ENCODE measurements at regions not wholly inside any gene's neighbourhood (a gene's known extent, or its start where the extent isn't known, plus 50 kb on each side); places are given as distances from the start of the nearest gene placed in this dataset.

DNA sequence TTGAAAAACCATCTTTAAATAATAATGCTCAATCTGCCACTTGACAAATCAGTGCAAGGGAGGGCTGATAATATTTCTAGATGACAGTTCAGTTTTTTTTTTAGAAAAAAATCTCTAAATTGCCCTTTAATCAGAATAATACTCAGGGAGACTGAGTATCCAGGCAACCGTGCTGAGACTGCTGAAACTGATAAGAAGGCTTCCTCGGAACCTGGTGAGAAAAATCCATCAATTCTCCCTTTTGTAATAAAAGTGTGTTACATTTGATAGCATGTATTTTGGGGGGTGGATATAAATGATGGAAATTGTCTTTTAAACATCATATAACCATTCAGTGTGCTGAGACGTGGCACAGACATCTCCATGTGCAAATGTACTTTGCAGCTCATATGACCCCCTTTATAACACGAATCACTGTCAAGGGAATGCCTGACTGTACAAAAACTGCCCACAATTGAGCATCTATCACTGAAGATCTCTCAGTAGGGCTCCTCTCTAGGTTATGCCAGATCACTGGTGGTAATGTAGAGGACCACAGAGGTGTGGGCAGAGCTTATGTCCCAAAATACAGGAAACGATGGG, 491.1 kb upstream of the ADARB2 start:
- Mint-ChIP-seq H3K36me3 (ENCODE audit: low read depth) (no peaks in the 10 kb centered on the region), H3K4me3 (no peak overlapping the region), H3K9me3 (no peaks in the 10 kb centered on the region), H3K27me3 (ENCODE audit: insufficient read depth, low read depth, poor library complexity) (no peaks in the 10 kb centered on the region), H3K27ac (no peak overlapping the region), H3K4me1 (no peaks in the 10 kb centered on the region)
- TF ChIP-seq, protein P1, sequence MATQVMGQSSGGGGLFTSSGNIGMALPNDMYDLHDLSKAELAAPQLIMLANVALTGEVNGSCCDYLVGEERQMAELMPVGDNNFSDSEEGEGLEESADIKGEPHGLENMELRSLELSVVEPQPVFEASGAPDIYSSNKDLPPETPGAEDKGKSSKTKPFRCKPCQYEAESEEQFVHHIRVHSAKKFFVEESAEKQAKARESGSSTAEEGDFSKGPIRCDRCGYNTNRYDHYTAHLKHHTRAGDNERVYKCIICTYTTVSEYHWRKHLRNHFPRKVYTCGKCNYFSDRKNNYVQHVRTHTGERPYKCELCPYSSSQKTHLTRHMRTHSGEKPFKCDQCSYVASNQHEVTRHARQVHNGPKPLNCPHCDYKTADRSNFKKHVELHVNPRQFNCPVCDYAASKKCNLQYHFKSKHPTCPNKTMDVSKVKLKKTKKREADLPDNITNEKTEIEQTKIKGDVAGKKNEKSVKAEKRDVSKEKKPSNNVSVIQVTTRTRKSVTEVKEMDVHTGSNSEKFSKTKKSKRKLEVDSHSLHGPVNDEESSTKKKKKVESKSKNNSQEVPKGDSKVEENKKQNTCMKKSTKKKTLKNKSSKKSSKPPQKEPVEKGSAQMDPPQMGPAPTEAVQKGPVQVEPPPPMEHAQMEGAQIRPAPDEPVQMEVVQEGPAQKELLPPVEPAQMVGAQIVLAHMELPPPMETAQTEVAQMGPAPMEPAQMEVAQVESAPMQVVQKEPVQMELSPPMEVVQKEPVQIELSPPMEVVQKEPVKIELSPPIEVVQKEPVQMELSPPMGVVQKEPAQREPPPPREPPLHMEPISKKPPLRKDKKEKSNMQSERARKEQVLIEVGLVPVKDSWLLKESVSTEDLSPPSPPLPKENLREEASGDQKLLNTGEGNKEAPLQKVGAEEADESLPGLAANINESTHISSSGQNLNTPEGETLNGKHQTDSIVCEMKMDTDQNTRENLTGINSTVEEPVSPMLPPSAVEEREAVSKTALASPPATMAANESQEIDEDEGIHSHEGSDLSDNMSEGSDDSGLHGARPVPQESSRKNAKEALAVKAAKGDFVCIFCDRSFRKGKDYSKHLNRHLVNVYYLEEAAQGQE (IDR thresholded peaks at IDR 0.05; ENCODE audit: unreplicated experiment), result no peak
- TF ChIP-seq ZNF331 (CRISPR knock-in tag; IDR thresholded peaks at IDR 0.05; ENCODE audit: low read depth) (no peak), ZNF114 (CRISPR knock-in tag; IDR thresholded peaks at IDR 0.05) (no peak), EZH2 (IDR thresholded peaks at IDR 0.05; ENCODE audit: low read depth, unreplicated experiment) (no peak), CREB1 (CRISPR knock-in tag; IDR thresholded peaks at IDR 0.05; ENCODE audit: low read depth) (no peak), EZH2phosphoT487 (IDR thresholded peaks at IDR 0.05; ENCODE audit: unreplicated experiment) (no peak), JUNB (IDR thresholded peaks at IDR 0.05; ENCODE audit: unreplicated experiment) (no peak), POLR2AphosphoS5 (IDR thresholded peaks at IDR 0.05; ENCODE audit: low read depth) (no peak), STAT1 (IDR thresholded peaks at IDR 0.05; ENCODE audit: unreplicated experiment) (no peak), NANOG (IDR thresholded peaks at IDR 0.05; ENCODE audit: borderline replicate concordance) (no peak)
- TF ChIP-seq, protein P2, sequence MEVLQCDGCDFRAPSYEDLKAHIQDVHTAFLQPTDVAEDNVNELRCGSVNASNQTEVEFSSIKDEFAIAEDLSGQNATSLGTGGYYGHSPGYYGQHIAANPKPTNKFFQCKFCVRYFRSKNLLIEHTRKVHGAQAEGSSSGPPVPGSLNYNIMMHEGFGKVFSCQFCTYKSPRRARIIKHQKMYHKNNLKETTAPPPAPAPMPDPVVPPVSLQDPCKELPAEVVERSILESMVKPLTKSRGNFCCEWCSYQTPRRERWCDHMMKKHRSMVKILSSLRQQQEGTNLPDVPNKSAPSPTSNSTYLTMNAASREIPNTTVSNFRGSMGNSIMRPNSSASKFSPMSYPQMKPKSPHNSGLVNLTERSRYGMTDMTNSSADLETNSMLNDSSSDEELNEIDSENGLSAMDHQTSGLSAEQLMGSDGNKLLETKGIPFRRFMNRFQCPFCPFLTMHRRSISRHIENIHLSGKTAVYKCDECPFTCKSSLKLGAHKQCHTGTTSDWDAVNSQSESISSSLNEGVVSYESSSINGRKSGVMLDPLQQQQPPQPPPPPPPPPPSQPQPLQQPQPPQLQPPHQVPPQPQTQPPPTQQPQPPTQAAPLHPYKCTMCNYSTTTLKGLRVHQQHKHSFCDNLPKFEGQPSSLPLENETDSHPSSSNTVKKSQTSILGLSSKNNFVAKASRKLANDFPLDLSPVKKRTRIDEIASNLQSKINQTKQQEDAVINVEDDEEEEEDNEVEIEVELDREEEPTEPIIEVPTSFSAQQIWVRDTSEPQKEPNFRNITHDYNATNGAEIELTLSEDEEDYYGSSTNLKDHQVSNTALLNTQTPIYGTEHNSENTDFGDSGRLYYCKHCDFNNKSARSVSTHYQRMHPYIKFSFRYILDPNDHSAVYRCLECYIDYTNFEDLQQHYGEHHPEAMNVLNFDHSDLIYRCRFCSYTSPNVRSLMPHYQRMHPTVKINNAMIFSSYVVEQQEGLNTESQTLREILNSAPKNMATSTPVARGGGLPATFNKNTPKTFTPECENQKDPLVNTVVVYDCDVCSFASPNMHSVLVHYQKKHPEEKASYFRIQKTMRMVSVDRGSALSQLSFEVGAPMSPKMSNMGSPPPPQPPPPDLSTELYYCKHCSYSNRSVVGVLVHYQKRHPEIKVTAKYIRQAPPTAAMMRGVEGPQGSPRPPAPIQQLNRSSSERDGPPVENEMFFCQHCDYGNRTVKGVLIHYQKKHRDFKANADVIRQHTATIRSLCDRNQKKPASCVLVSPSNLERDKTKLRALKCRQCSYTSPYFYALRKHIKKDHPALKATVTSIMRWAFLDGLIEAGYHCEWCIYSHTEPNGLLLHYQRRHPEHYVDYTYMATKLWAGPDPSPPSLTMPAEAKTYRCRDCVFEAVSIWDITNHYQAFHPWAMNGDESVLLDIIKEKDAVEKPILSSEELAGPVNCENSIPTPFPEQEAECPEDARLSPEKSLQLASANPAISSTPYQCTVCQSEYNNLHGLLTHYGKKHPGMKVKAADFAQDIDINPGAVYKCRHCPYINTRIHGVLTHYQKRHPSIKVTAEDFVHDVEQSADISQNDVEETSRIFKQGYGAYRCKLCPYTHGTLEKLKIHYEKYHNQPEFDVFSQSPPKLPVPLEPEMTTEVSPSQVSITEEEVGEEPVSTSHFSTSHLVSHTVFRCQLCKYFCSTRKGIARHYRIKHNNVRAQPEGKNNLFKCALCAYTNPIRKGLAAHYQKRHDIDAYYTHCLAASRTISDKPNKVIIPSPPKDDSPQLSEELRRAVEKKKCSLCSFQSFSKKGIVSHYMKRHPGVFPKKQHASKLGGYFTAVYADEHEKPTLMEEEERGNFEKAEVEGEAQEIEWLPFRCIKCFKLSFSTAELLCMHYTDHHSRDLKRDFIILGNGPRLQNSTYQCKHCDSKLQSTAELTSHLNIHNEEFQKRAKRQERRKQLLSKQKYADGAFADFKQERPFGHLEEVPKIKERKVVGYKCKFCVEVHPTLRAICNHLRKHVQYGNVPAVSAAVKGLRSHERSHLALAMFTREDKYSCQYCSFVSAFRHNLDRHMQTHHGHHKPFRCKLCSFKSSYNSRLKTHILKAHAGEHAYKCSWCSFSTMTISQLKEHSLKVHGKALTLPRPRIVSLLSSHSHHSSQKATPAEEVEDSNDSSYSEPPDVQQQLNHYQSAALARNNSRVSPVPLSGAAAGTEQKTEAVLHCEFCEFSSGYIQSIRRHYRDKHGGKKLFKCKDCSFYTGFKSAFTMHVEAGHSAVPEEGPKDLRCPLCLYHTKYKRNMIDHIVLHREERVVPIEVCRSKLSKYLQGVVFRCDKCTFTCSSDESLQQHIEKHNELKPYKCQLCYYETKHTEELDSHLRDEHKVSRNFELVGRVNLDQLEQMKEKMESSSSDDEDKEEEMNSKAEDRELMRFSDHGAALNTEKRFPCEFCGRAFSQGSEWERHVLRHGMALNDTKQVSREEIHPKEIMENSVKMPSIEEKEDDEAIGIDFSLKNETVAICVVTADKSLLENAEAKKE (CRISPR knock-in tag; IDR thresholded peaks at IDR 0.05), result no peak
- TF ChIP-seq, protein P3, sequence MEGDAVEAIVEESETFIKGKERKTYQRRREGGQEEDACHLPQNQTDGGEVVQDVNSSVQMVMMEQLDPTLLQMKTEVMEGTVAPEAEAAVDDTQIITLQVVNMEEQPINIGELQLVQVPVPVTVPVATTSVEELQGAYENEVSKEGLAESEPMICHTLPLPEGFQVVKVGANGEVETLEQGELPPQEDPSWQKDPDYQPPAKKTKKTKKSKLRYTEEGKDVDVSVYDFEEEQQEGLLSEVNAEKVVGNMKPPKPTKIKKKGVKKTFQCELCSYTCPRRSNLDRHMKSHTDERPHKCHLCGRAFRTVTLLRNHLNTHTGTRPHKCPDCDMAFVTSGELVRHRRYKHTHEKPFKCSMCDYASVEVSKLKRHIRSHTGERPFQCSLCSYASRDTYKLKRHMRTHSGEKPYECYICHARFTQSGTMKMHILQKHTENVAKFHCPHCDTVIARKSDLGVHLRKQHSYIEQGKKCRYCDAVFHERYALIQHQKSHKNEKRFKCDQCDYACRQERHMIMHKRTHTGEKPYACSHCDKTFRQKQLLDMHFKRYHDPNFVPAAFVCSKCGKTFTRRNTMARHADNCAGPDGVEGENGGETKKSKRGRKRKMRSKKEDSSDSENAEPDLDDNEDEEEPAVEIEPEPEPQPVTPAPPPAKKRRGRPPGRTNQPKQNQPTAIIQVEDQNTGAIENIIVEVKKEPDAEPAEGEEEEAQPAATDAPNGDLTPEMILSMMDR (conservative IDR thresholded peaks at IDR 0.05; ENCODE audit: low read depth in 2 of 2), result no peak
- TF ChIP-seq, protein P4, sequence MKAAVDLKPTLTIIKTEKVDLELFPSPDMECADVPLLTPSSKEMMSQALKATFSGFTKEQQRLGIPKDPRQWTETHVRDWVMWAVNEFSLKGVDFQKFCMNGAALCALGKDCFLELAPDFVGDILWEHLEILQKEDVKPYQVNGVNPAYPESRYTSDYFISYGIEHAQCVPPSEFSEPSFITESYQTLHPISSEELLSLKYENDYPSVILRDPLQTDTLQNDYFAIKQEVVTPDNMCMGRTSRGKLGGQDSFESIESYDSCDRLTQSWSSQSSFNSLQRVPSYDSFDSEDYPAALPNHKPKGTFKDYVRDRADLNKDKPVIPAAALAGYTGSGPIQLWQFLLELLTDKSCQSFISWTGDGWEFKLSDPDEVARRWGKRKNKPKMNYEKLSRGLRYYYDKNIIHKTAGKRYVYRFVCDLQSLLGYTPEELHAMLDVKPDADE (IDR thresholded peaks at IDR 0.05), result no peak
- DNase-seq (ENCODE audit: low spot score) (no peak), ATAC-seq (no peak)
- no peak overlapping the region for H3K4me3 ChIP-seq
- no peaks in the 10 kb centered on the region; the same call in 1 of the 2 replicates for H3K36me3 ChIP-seq (ENCODE audit: insufficient read depth)
- no peaks in the 10 kb centered on the region for H3K9me2 ChIP-seq (ENCODE audit: insufficient read depth)
- H3F3A ChIP-seq (replicated peaks; ENCODE audit: low read depth), result no peaks in the 10 kb centered on the region
- H2AFZ ChIP-seq, result no peak overlapping the region
- no peaks in the 10 kb centered on the region for H4K20me1 ChIP-seq (replicated peaks; ENCODE audit: insufficient read depth)
- no peak overlapping the region for H3K27ac ChIP-seq (ENCODE audit: low read depth)
- H3K4me1 ChIP-seq (ENCODE audit: insufficient read depth), result no peaks in the 10 kb centered on the region
- H3K27me3 ChIP-seq (ENCODE audit: insufficient read depth), result no peaks in the 10 kb centered on the region
- no peak overlapping the region for H3K4me2 ChIP-seq
- H3K79me2 ChIP-seq (replicated peaks; ENCODE audit: insufficient read depth), result no peaks in the 10 kb centered on the region
